HEK293 (cell line): ENCODE measurements at regions not wholly inside any gene's neighbourhood (a gene's known extent, or its start where the extent isn't known, plus 50 kb on each side); places are given as distances from the start of the nearest gene placed in this dataset.

Source experiments
- CTCF ChIA-PET: fragments of 350-600 bp; formaldehyde crosslinking; extraction: SDS; loops from one replicate; lab custom pipeline; 2021; ENCODE audit warnings: antibody characterized with exemption; lab: Yijun Ruan, JAX
- POLR2A ChIA-PET: fragments of 300-600 bp; formaldehyde crosslinking; extraction: SDS; loops from one replicate; lab custom pipeline; 2020; ENCODE audit warnings: antibody characterized with exemption, inconsistent platforms; lab: Yijun Ruan, JAX
- H3K27ac ChIP-seq: fragments of 200-500 bp; sonication (Bioruptor generic); 2 replicates; pipeline ENCODE4 v1.5.1; 2014; ENCODE audit warnings: low read depth, low read length, control low read depth, inconsistent platforms; ENCODE audit errors: extremely low read depth
- H3K36me3 ChIP-seq, 2 experiments: fragments of 200-500 bp in 1 of 2; sonication (Bioruptor generic) in 1 of 2; 1 replicate in 1 of 2; 2 replicates in 1 of 2; pipeline ENCODE4 v1.5.1; 2014 to 2017; ENCODE audit warnings: inconsistent platforms in 2 of 2, low read length in 2 of 2; ENCODE audit not compliant: control insufficient read depth in 2 of 2, insufficient read depth in 1 of 2
- H3K4me1 ChIP-seq: fragments of 200-500 bp; sonication (Bioruptor generic); 2 replicates; pipeline ENCODE4 v1.5.1; 2014; ENCODE audit warnings: mild to moderate bottlenecking, low read length, inconsistent platforms; ENCODE audit not compliant: control insufficient read depth, insufficient read depth
- H3K4me3 ChIP-seq: 2 replicates; pipeline ENCODE4 v1.5.1; 2011; ENCODE audit warnings: low read depth, mild to moderate bottlenecking, control low read depth, low read length, moderate library complexity
- H3K9me3 ChIP-seq: fragments of 200-500 bp; sonication (Bioruptor generic); 2 replicates; pipeline ENCODE4 v1.5.1; 2014; ENCODE audit warnings: low read depth, low read length, inconsistent platforms; ENCODE audit not compliant: control insufficient read depth, insufficient read depth
- EGR2 ChIP-seq: fragments of 450-650 bp; formaldehyde crosslinking; IDR thresholded peaks from 2 replicates; pipeline ENCODE4 v1.5.1; 2016; ENCODE audit warnings: low read depth, missing biosample characterization, missing genetic modification characterization
- HOXC10 ChIP-seq: sonication (generic); formaldehyde crosslinking; IDR thresholded peaks from 2 replicates; pipeline ENCODE4 v1.8.1; 2023; ENCODE audit warnings: mild to moderate bottlenecking, missing genetic modification reagents
- KLF10 ChIP-seq: fragments of 450-650 bp; IDR thresholded peaks from 2 replicates; pipeline ENCODE4 v1.5.1; 2018; ENCODE audit warnings: missing biosample characterization, mild to moderate bottlenecking, missing genetic modification characterization
- SP2 ChIP-seq: fragments of 450-650 bp; formaldehyde crosslinking; IDR thresholded peaks from 2 replicates; pipeline ENCODE4 v1.5.1; 2016; ENCODE audit warnings: missing biosample characterization, missing genetic modification characterization
- ZBTB1 ChIP-seq: fragments of 450-650 bp; formaldehyde crosslinking; IDR thresholded peaks from 2 replicates; pipeline ENCODE4 v1.5.1; 2016; ENCODE audit warnings: missing biosample characterization, missing genetic modification characterization
- ZFHX2 ChIP-seq: fragments of 450-650 bp; formaldehyde crosslinking; conservative IDR thresholded peaks from 2 replicates; pipeline ENCODE4 v1.5.1; 2016; ENCODE audit warnings: missing biosample characterization, missing genetic modification characterization
- ZNF146 ChIP-seq: fragments of 450-650 bp; formaldehyde crosslinking; IDR thresholded peaks from 2 replicates; pipeline ENCODE4 v1.5.1; 2016; ENCODE audit warnings: missing biosample characterization, missing genetic modification characterization
- ZNF175 ChIP-seq: fragments of 450-650 bp; formaldehyde crosslinking; IDR thresholded peaks from 2 replicates; pipeline ENCODE4 v1.5.1; 2016; ENCODE audit warnings: missing biosample characterization, missing genetic modification characterization
- ZNF266 ChIP-seq: fragments of 450-650 bp; formaldehyde crosslinking; IDR thresholded peaks from 2 replicates; pipeline ENCODE4 v1.5.1; 2016; ENCODE audit warnings: missing biosample characterization, missing genetic modification characterization, low read depth
- ZNF274 ChIP-seq, 2 experiments: fragments of 200-500 bp in 1 of 2; fragments of 450-650 bp in 1 of 2; sonication (Bioruptor generic) in 1 of 2; formaldehyde crosslinking in 1 of 2; IDR thresholded peaks; 2 replicates each; pipeline versions ENCODE4 v1.5.1 to v1.6.1; 2014 to 2016; ENCODE audit warnings: borderline replicate concordance in 1 of 2, inconsistent platforms in 1 of 2, low read length in 1 of 2, missing biosample characterization in 1 of 2, missing genetic modification characterization in 1 of 2
- ZNF624 ChIP-seq: fragments of 450-650 bp; formaldehyde crosslinking; IDR thresholded peaks from 2 replicates; pipeline ENCODE4 v1.5.1; 2017; ENCODE audit warnings: missing biosample characterization, missing genetic modification characterization
- ZNF660 ChIP-seq: fragments of 450-650 bp; IDR thresholded peaks from 2 replicates; pipeline ENCODE4 v1.5.1; 2018; ENCODE audit warnings: missing biosample characterization, mild to moderate bottlenecking, missing genetic modification characterization
- ZNF777 ChIP-seq: fragments of 450-650 bp; formaldehyde crosslinking; IDR thresholded peaks from 2 replicates; pipeline ENCODE4 v1.5.1; 2017; ENCODE audit warnings: missing biosample characterization, missing genetic modification characterization, borderline replicate concordance
- ZNF837 ChIP-seq: fragments of 450-650 bp; formaldehyde crosslinking; IDR thresholded peaks from 2 replicates; pipeline ENCODE4 v1.5.1; 2016; ENCODE audit warnings: missing biosample characterization, missing genetic modification characterization
- ZSCAN30 ChIP-seq: fragments of 450-650 bp; IDR thresholded peaks from 2 replicates; pipeline ENCODE4 v1.5.1; 2018; ENCODE audit warnings: missing biosample characterization, mild to moderate bottlenecking, missing genetic modification characterization, moderate library complexity
- TF ChIP-seq, protein P1 (sequence below): fragments of 450-650 bp; formaldehyde crosslinking; IDR thresholded peaks from 2 replicates; pipeline ENCODE4 v1.5.1; 2016; ENCODE audit warnings: missing biosample characterization, missing genetic modification characterization
- TF ChIP-seq, protein P2 (sequence below): fragments of 450-650 bp; IDR thresholded peaks from 2 replicates; pipeline ENCODE4 v1.5.1; 2018; ENCODE audit warnings: missing biosample characterization, mild to moderate bottlenecking, missing genetic modification characterization
- TF ChIP-seq, protein P3 (sequence below): fragments of 450-650 bp; formaldehyde crosslinking; IDR thresholded peaks from 2 replicates; pipeline ENCODE4 v1.5.1; 2017; ENCODE audit warnings: missing biosample characterization, missing genetic modification characterization
- TF ChIP-seq, protein P4 (sequence below): fragments of 450-650 bp; formaldehyde crosslinking; IDR thresholded peaks from 2 replicates; pipeline ENCODE4 v1.5.1; 2017; ENCODE audit warnings: missing biosample characterization, missing genetic modification characterization
- TF ChIP-seq, protein P5 (sequence below): fragments of 450-650 bp; formaldehyde crosslinking; IDR thresholded peaks from 2 replicates; pipeline ENCODE4 v1.5.1; 2016; ENCODE audit warnings: missing biosample characterization, missing genetic modification characterization

DNA sequence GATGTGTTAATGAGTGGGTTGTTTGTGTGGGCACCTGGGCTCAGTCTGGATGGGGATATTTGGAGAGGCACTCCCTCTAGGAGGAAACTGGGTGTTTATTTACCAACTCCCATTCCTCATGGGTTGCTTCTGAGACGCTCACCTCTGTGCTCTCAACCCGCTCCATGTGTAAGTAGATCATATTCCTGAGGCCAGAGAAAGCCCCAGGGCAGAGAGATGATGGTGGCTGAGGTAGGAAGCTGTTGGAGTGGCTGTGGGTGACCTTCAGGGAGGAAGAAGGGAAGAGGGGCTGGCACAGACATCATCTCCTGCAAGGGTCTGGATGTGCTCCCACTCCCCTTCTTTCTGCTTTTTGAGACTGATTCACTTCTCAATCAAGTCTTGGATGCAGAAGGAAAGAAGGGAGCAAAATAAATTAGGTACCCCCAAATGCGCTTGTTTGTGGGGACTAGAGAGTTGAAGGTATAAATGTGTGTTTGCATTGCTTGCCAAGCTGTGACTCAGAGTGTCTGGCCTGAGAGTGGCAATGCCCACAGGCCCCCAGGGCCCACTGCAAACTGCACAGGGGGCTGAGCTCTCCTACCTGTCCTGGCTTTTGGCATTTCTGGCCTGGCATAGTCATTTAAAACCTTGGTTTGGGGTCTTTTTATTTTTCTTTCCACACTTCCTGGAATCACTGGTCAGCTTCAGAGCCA is 57.2 kb upstream of the TNP1 start:
- CTCF ChIA-PET: interaction anchor here (0.7 kb wide), 1 partner anchor 50 kb away, joined by 3 read pairs; no protein-coding TSS in a partner anchor

DNA sequence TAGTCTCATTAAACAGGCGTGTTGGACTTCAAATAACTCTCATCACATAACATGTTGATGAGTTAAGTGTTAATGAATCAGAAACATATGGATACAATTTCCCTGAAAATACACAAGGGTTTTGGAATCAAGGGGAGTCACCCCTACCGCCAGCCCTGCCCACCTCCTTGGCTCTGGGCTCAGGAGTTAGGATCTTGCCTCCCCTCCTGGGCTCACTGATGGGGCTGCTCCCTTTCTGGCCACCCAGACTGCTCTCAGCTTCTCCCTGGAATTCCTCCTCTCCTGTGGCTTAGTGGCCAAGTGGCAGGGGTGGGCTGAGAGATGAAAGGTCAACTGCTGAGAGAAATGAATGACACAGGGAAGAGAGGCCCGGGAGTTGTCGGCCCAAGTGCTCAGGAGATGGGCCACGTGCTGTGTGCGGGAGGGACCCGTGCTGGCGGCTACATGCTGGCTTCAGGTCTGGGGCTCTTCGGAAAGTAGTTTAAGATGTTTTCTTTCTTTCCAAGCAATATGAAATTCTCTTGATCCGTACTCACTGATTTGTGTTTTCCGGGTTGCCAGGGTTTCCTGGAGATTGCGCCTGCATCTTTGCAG is 55.8 kb upstream of the TNP1 start:
- POLR2A ChIA-PET: no interaction called here
- no peak overlapping the region for H3K4me3 ChIP-seq
- H3K9me3 ChIP-seq: no peaks in the 10 kb centered on the region
- H3K4me1 ChIP-seq: no peaks in the 10 kb centered on the region
- CTCF ChIA-PET: no interaction called here
- TF ChIP-seq SP2 (tag by site-specific recombination) (no peak), KLF10 (tag by site-specific recombination) (no peak), ZNF266 (tag by site-specific recombination) (no peak), ZFHX2 (tag by site-specific recombination) (no peak), ZNF175 (tag by site-specific recombination) (no peak), ZNF146 (tag by site-specific recombination) (no peak), ZNF837 (no peak), ZBTB1 (tag by site-specific recombination) (no peak), ZNF274 (IDR thresholded peaks at IDR 0.05; ENCODE audit: low read length) (no peak), ZNF274 (tag by site-specific recombination; IDR thresholded peaks at IDR 0.05; ENCODE audit: borderline replicate concordance) (no peak), ZNF624 (no peak), ZSCAN30 (tag by site-specific recombination) (no peak), ZNF777 (tag by site-specific recombination) (no peak)
- TF ChIP-seq, protein P1, sequence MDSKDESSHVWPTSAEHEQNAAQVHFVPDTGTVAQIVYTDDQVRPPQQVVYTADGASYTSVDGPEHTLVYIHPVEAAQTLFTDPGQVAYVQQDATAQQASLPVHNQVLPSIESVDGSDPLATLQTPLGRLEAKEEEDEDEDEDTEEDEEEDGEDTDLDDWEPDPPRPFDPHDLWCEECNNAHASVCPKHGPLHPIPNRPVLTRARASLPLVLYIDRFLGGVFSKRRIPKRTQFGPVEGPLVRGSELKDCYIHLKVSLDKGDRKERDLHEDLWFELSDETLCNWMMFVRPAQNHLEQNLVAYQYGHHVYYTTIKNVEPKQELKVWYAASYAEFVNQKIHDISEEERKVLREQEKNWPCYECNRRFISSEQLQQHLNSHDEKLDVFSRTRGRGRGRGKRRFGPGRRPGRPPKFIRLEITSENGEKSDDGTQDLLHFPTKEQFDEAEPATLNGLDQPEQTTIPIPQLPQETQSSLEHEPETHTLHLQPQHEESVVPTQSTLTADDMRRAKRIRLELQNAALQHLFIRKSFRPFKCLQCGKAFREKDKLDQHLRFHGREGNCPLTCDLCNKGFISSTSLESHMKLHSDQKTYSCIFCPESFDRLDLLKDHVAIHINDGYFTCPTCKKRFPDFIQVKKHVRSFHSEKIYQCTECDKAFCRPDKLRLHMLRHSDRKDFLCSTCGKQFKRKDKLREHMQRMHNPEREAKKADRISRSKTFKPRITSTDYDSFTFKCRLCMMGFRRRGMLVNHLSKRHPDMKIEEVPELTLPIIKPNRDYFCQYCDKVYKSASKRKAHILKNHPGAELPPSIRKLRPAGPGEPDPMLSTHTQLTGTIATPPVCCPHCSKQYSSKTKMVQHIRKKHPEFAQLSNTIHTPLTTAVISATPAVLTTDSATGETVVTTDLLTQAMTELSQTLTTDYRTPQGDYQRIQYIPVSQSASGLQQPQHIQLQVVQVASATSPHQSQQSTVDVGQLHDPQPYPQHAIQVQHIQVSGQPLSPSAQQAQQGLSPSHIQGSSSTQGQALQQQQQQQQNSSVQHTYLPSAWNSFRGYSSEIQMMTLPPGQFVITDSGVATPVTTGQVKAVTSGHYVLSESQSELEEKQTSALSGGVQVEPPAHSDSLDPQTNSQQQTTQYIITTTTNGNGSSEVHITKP (tag by site-specific recombination): no peak
- TF ChIP-seq, protein P2, sequence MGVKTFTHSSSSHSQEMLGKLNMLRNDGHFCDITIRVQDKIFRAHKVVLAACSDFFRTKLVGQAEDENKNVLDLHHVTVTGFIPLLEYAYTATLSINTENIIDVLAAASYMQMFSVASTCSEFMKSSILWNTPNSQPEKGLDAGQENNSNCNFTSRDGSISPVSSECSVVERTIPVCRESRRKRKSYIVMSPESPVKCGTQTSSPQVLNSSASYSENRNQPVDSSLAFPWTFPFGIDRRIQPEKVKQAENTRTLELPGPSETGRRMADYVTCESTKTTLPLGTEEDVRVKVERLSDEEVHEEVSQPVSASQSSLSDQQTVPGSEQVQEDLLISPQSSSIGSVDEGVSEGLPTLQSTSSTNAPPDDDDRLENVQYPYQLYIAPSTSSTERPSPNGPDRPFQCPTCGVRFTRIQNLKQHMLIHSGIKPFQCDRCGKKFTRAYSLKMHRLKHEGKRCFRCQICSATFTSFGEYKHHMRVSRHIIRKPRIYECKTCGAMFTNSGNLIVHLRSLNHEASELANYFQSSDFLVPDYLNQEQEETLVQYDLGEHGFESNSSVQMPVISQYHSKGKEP (tag by site-specific recombination): no peak
- TF ChIP-seq, protein P3, sequence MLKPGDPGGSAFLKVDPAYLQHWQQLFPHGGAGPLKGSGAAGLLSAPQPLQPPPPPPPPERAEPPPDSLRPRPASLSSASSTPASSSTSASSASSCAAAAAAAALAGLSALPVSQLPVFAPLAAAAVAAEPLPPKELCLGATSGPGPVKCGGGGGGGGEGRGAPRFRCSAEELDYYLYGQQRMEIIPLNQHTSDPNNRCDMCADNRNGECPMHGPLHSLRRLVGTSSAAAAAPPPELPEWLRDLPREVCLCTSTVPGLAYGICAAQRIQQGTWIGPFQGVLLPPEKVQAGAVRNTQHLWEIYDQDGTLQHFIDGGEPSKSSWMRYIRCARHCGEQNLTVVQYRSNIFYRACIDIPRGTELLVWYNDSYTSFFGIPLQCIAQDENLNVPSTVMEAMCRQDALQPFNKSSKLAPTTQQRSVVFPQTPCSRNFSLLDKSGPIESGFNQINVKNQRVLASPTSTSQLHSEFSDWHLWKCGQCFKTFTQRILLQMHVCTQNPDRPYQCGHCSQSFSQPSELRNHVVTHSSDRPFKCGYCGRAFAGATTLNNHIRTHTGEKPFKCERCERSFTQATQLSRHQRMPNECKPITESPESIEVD (tag by site-specific recombination): no peak
- TF ChIP-seq, protein P4, sequence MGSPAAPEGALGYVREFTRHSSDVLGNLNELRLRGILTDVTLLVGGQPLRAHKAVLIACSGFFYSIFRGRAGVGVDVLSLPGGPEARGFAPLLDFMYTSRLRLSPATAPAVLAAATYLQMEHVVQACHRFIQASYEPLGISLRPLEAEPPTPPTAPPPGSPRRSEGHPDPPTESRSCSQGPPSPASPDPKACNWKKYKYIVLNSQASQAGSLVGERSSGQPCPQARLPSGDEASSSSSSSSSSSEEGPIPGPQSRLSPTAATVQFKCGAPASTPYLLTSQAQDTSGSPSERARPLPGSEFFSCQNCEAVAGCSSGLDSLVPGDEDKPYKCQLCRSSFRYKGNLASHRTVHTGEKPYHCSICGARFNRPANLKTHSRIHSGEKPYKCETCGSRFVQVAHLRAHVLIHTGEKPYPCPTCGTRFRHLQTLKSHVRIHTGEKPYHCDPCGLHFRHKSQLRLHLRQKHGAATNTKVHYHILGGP: no peak
- TF ChIP-seq, protein P5, sequence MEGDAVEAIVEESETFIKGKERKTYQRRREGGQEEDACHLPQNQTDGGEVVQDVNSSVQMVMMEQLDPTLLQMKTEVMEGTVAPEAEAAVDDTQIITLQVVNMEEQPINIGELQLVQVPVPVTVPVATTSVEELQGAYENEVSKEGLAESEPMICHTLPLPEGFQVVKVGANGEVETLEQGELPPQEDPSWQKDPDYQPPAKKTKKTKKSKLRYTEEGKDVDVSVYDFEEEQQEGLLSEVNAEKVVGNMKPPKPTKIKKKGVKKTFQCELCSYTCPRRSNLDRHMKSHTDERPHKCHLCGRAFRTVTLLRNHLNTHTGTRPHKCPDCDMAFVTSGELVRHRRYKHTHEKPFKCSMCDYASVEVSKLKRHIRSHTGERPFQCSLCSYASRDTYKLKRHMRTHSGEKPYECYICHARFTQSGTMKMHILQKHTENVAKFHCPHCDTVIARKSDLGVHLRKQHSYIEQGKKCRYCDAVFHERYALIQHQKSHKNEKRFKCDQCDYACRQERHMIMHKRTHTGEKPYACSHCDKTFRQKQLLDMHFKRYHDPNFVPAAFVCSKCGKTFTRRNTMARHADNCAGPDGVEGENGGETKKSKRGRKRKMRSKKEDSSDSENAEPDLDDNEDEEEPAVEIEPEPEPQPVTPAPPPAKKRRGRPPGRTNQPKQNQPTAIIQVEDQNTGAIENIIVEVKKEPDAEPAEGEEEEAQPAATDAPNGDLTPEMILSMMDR (tag by site-specific recombination): no peak
- TF ChIP-seq, all 188 proteins: peak for 0
- Histone ChIP-seq H3K36me3 (no peaks in the 10 kb centered on the region), H3K27ac (no peak overlapping the region)

More for the DNA sequence above, 57.2 kb upstream of the TNP1 start:
- Histone ChIP-seq H3K9me3 (no peaks in the 10 kb centered on the region), H3K27ac (no peak overlapping the region), H3K36me3 (no peaks in the 10 kb centered on the region), H3K4me1 (no peaks in the 10 kb centered on the region), H3K4me3 (no peak overlapping the region)
- TF ChIP-seq EGR2 (tag by site-specific recombination) (peak; percentile 47; the same call in 1 of the 2 replicates), ZNF660 (tag by site-specific recombination) (no peak), HOXC10 (CRISPR knock-in tag) (no peak)
- TF ChIP-seq, protein P4: no peak
- POLR2A ChIA-PET: no interaction called here
